Stimulated activated CD4-positive, alpha-beta T cell treated with anti-CD3 and anti-CD28 coated beads, Interleukin-2, amount 100 ng/mL, for 4 hours (primary cell): ENCODE measurements at regions not wholly inside any gene's neighbourhood (a gene's known extent, or its start where the extent isn't known, plus 50 kb on each side); places are given as distances from the start of the nearest gene placed in this dataset.
"Not testable (repeated sequence)": the region's sequence is repeated elsewhere in the genome, so short reads cannot be mapped to it uniquely, and the experiment has no call there.

Experiments
- DNase-seq: peaks from one replicate; pipeline ENCODE4 v3.0.0-alpha.2; 2020; ENCODE audit warnings: low read depth

GRCh38 chr3:5476403-5476802, 288.9 kb downstream of the EDEM1 start:
- no peak for DNase-seq

GRCh38 chr3:5479229-5479799, 291.8 kb downstream of the EDEM1 start:
- no peak for DNase-seq

GRCh38 chr3:5480190-5480589, 292.7 kb downstream of the EDEM1 start:
- no peak for DNase-seq

GRCh38 chr3:5485427-5485826, 297.9 kb downstream of the EDEM1 start:
- no peak for DNase-seq

- no peak for DNase-seq
These were observed 301.3 kb downstream of the EDEM1 start for GRCh38 chr3:5488771-5489170.

- DNase-seq, result no peak
These were observed 302.0 kb downstream of the EDEM1 start for GRCh38 chr3:5489536-5489935.

GRCh38 chr3:5494905-5495519, 307.5 kb downstream of the EDEM1 start:
- DNase-seq, result no peak

DNA sequence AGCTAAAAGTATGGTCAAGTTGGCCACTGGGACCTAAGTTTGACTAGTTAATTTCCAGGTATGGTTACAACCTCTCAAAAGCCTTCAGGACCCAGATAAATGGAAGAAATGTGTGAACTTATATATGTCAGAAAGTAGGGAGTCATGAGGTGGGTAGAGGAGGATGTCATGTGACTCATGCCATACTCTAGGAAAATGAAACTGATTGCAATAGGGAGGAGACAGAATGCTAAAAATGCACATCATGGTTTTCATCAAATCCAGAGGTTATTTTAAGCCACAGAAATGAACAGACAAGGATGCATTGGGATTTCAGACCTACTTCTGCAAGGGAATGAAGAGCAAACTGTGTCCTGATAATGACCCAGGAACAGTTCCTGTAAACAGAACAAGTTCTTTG, 310.0 kb downstream of the EDEM1 start:
- DNase-seq, result no peak

DNA sequence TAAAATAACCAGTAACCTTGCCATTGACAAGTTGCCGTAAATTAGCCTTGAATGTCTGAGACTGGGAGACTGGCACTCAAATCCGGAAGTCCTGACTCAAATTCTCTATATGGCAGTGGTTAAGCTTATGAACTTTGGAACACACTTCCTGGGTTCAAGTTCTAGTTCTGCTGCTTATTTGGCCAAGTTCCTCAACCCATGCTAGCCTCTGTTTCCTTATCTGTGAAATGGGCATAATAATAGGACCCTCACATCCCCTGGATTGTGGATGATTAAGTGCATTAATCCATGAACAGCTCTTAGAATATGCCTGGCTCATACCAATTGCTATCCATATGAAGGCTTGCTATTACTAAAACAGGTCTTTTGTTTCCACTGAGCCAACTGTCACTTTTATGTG, 311.5 kb downstream of the EDEM1 start:
- DNase-seq, result no peak

GRCh38 chr3:5499404-5499803, 311.9 kb downstream of the EDEM1 start:
- no peak for DNase-seq

DNA sequence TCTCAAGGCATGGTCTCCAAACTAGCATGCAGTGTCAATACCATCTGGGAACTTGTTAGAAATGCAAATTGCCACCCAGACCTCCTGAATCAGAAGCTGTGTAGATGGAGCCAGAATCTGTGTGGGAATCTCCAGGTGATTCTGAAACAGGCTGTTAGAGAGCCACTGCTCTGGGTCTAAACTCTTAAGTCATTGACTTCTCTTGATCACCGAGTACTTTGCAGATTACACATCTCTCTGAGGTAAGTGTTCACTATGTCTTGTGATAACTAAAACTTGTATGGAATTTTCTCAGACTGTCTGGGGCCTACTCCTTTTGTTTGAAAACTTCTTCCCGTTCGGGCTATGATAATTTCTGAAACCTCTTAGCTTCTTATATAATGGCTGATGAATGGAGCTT, 315.6 kb downstream of the EDEM1 start:
- no peak for DNase-seq

GRCh38 chr3:5504135-5504534, 316.6 kb downstream of the EDEM1 start:
- DNase-seq, result no peak

GRCh38 chr3:5505163-5505562, 317.7 kb downstream of the EDEM1 start:
- DNase-seq, result no peak

DNA sequence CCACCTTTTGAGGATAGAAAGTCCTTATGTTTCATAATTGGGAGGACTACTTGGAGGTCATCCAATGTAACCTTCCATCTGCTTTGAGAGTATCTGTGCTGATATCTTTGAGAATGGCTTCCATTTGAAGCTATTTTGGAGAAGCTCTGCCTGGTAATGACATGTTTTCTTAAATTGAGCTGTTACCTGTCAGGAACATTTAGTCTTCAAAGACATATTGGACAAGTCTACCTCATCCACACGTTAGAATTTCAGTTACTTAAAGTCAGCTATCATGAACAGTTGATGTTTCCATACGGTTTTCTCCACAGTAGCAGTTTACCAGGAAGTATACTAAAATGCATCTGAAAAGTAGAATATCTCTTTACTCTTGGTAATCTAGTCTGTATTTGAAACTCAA, 318.5 kb downstream of the EDEM1 start:
- DNase-seq, result no peak

- DNase-seq, result not testable (repeated sequence)
These were observed 321.4 kb downstream of the EDEM1 start for GRCh38 chr3:5508860-5509259.

DNA sequence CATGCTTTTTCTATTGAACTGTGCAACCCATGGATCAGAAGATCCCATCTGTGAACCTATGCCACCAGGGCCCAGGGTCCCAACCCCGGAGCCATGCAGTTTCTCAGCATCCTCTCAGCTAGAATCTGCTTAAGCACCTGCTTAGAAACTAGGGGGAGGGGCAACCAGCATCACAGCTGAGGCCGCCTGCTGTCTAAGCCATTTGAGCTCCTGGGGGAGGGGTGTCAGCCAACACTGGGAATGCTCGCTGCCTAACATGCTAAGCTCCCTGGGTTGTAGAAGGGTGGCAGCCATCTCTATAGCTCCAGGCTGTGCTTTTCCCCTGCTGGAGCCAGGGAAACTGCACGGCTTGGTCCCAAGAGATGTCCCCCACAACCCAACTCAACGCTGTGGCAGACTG, 322.8 kb downstream of the EDEM1 start:
- no peak for DNase-seq

- no peak for DNase-seq
These were observed 330.4 kb downstream of the EDEM1 start for GRCh38 chr3:5517921-5518320.

DNA sequence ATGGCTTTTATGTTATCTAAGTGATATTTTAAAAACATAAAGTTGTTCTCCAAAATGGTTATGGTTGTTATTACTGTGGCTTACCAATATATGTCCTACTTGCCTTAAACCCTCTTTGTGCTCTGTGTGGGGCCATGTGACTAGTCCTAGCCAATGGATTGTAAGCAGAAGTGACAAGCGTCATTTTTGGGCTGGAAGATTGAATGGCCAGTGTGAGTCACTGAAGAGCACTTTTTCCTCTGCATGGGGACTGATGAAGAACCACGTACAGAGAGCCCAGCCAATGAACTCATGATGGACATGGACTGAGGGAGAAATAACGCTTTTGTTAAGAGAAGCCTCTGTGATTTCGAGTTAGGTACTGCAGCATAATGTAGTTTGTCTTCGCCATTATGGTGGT, 332.7 kb downstream of the EDEM1 start:
- no peak for DNase-seq

- no peak for DNase-seq
These were observed 335.6 kb downstream of the EDEM1 start for GRCh38 chr3:5523125-5523524.

DNA sequence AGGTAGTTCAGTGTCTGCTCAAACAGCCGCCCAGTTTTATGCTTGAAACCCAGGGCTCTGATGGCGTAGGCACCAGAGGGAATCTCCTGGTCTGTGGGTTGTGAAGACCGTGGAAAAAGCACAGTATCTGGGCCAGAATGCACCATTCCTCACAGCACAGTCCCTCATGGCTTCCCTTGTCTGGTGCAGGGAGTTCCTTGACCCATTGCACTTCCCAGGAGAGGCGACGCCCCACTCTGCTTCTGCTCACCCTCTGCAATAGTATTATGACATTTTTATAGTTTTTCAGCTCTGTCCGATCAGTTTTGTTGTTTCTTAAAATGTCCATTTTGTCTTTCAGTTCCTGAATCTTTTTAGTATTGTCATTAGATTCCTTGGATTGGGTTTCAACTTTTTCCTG, 343.5 kb downstream of the EDEM1 start:
- DNase-seq, result no peak

GRCh38 chr3:5531741-5532290, 344.3 kb downstream of the EDEM1 start:
- DNase-seq, result no peak

- no peak for DNase-seq
These were observed 353.0 kb downstream of the EDEM1 start for GRCh38 chr3:5540532-5540931.

DNA sequence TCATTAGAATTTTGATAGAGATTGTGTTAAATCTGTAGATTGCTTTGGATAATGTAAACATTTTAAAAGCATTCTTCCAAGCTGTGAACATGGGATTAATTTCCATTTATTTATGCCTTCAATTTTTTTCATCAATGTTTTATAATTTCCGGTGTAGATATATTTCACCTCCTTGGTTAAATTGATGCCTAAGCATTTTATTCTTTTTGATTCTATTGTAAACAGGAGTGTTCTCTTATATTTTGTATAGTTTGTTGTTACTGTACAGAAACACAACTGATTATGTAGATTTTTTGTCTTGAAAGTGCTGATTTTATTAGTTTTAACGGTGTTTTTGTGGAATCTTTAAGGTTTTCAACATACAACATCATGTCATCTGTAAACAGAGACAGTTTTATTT, 355.0 kb downstream of the EDEM1 start:
- DNase-seq, result no peak

GRCh38 chr3:5543047-5543446, 355.5 kb downstream of the EDEM1 start:
- no peak for DNase-seq
